Myocyte (in vitro differentiated cells): ENCODE measurements at regions not wholly inside any gene's neighbourhood (a gene's known extent, or its start where the extent isn't known, plus 50 kb on each side); places are given as distances from the start of the nearest gene placed in this dataset.

ENCODE experiments used
- DNase-seq: peaks from one replicate; pipeline ENCODE4 v3.0.0-alpha.2; 2012; ENCODE audit warnings: low read depth

GRCh38 chr3:21142031-21142430, 609.0 kb downstream of the ZNF385D start:
- no peak for DNase-seq

- no peak for DNase-seq
Observed at GRCh38 chr3:21140785-21141184, 610.2 kb downstream of the ZNF385D start.

GRCh38 chr3:21138085-21138484, 612.9 kb downstream of the ZNF385D start:
- DNase-seq = no peak

GRCh38 chr3:21132896-21133295, 618.1 kb downstream of the ZNF385D start:
- no peak for DNase-seq

GRCh38 chr3:21120826-21121225, 630.2 kb downstream of the ZNF385D start:
- DNase-seq = no peak

- DNase-seq = peak; percentile 27
Observed at GRCh38 chr3:21117370-21117769, 633.6 kb downstream of the ZNF385D start.

- no peak for DNase-seq
Observed at GRCh38 chr3:21109056-21109455, 642.0 kb downstream of the ZNF385D start.

GRCh38 chr3:21105784-21106183, 645.2 kb downstream of the ZNF385D start:
- no peak for DNase-seq

GRCh38 chr3:21100656-21101359, 650.2 kb downstream of the ZNF385D start:
- DNase-seq = no peak

GRCh38 chr3:21094686-21095085, 656.3 kb downstream of the ZNF385D start:
- DNase-seq = no peak

- no peak for DNase-seq
Observed at GRCh38 chr3:21073561-21073960, 677.4 kb downstream of the ZNF385D start.

GRCh38 chr3:21067031-21067813, 683.8 kb downstream of the ZNF385D start:
- no peak for DNase-seq

- no peak for DNase-seq
Observed at GRCh38 chr3:21062831-21063294, 688.1 kb downstream of the ZNF385D start.

GRCh38 chr3:21059404-21059803, 691.6 kb downstream of the ZNF385D start:
- DNase-seq = no peak

- no peak for DNase-seq
Observed at GRCh38 chr3:21056293-21056692, 694.7 kb downstream of the ZNF385D start.

GRCh38 chr3:21055015-21055414, 696.0 kb downstream of the ZNF385D start:
- DNase-seq = no peak

GRCh38 chr3:21054064-21054463, 696.9 kb downstream of the ZNF385D start:
- no peak for DNase-seq

- no peak for DNase-seq
Observed at GRCh38 chr3:21049334-21050062, 701.5 kb downstream of the ZNF385D start.

- DNase-seq = no peak
Observed at GRCh38 chr3:21043139-21043538, 707.9 kb downstream of the ZNF385D start.

- no peak for DNase-seq
Observed at GRCh38 chr3:21042184-21042583, 708.8 kb downstream of the ZNF385D start.

- peak; percentile 13 for DNase-seq
Observed at GRCh38 chr3:21041621-21042020, 709.4 kb downstream of the ZNF385D start.

- DNase-seq = no peak
Observed at GRCh38 chr3:21036888-21037287, 714.1 kb downstream of the ZNF385D start.
